Thyroid gland (tissue), 4 donors: ENCODE measurements at regions not wholly inside any gene's neighbourhood (a gene's known extent, or its start where the extent isn't known, plus 50 kb on each side); places are given as distances from the start of the nearest gene placed in this dataset.

ENCODE experiments used
- CTCF ChIP-seq, 6 experiments: fragments of 200-600 bp in 3 of 6; fragments of 450-650 bp in 3 of 6; sonication (generic) in 3 of 6; IDR thresholded peaks; one replicate each; pipeline ENCODE4 v1.5.1; 2016 to 2019; ENCODE audit warnings: antibody characterized with exemption in 6 of 6, mild to moderate bottlenecking in 2 of 6, inconsistent platforms in 1 of 6, moderate library complexity in 1 of 6
- POLR2A ChIP-seq, 2 donors: fragments of 450-650 bp; IDR thresholded peaks; one replicate each; pipeline ENCODE4 v1.6.1; 2017; ENCODE audit warnings: antibody characterized with exemption in 2 of 2, mild to moderate bottlenecking in 2 of 2, moderate library complexity in 1 of 2

GRCh38 chr2:60339286-60339685, 214.2 kb downstream of the BCL11A start:
- TF ChIP-seq POLR2A (IDR thresholded peaks at IDR 0.05) = no peak
- TF ChIP-seq CTCF (IDR thresholded peaks at IDR 0.05) = no peak
